CD4-positive, alpha-beta T cell treated with Interleukin-2 at 100 ng/mL for 4 hours (primary cell): ENCODE measurements at regions not wholly inside any gene's neighbourhood (a gene's known extent, or its start where the extent isn't known, plus 50 kb on each side); places are given as distances from the start of the nearest gene placed in this dataset.

Experiments
- DNase-seq: peaks from one replicate; pipeline ENCODE4 v3.0.0-alpha.2; 2020; ENCODE audit warnings: low spot score

DNA sequence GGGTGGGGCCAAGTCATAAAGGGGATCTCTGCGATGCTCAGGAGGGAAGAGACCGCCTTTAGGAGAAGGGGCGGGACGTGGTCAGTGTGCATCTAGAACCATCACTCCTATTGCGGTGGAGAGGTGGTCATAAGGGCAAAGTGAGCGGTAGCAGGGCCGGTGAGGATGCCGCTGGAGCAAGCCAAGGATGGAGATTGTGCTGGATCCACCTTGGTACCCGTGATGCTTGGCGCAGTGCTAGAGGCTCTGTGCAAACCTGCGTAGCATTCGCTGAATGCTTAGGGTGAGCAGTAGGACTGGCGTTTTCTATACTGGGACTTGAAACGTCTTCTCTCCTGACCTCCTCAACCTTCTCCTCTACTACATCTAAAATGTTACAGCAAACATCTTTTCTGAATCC, 294.2 kb downstream of the FGF9 start:
- no peak for DNase-seq

DNA sequence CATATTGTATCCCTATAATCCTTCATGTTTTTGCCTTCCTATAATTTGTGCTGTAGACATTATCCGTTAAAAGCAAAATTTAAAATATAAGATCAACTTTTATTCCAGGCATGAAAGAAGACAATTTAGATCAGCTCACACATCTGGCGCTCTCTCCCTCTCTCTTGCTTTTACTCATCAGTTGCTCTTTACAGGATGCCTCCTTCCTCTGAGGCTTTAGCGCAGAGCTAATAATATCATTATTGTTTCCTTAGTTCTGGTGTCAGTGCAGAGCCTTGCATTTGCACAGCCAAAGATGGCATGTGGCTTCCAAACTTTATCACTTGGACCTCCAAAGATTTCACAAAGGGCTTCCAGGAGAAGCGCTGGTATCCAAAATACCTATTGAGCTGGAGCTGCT, 295.1 kb downstream of the FGF9 start:
- DNase-seq, result no peak

DNA sequence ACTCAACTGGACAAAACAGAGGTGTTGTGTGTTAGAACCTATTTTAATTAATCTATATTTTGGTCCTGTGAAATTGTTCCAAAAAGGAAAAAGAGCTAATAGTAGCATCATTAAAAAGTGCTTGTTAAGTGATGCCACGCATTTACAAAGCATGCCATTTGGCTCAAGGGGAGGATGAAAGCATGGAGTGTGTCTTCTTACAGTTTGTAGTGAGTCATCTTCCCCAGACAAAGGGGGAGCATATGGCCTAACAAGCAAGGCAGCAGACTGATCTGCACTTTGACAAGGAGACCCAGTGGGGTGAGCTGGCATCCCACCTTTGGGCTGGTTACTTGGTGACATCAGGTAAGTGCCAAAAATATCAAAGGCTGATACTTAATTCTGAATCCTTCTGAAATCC, 297.0 kb downstream of the FGF9 start:
- no peak for DNase-seq

DNA sequence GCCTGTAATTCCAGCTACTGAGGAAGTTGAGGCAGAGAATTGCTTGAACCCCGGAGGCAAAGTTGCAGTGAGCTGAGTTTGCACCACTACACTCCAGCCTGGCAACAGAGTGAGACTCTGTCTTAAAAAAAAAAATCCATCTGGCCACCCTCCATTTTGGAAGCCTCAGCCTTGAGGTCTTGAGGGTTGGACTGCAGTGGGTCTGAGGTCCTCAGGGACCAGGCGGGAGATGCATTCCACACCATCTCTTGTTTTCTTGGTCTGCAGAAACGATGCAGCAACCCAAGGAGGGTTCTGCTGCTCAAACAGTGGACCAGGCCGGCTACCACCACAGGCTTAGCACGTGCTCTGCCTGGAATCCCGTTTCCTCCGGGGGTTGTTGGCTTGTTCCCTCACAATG, 299.3 kb downstream of the FGF9 start:
- no peak for DNase-seq

- no peak for DNase-seq
Observed at GRCh38 chr13:21970918-21971317, 300.0 kb downstream of the FGF9 start.

DNA sequence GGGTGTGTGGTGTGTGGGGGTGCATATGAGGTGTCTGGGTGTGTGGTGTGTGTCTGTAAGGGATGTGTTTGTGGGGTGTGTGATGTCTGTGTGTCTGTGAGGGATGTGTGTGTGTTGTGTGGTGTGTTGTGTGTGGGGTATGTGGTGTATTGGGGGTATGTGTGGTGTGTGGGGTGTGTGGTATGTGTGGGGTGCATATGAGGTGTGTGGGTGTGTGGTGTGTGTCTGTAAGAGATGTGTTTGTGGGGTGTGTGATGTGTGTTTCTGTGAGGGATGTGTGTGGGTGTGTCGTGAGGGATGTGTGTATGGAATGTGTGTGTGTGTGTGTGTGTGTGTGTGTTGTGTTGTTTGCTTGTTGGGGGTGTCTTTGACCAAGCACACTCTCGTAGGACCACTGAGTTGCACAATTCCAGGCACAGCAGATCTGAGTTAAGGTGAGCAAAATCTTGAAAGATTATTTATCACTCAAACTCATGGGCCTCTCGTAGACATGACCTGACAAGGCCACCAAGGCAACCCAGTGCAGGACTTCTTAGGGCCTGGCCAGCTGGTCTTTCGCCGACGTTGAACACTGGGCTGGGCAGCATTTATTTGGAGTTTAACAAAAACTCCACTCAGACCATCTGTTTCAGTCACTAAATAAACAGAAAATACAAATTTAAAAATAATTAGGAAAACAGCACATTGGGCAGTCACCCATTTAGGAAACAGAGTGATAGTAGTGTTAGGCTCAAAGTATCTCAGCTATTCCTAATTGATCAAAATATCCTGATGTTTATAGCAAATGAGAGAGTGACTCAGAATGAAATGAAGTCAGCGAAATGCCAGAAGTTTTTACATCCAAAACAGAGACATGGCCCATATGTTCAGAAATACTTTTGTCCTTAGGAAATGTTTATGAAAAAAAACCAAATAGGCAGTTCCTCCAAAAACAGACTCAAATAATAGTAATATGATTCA, 301.1 kb downstream of the FGF9 start:
- no peak for DNase-seq

DNA sequence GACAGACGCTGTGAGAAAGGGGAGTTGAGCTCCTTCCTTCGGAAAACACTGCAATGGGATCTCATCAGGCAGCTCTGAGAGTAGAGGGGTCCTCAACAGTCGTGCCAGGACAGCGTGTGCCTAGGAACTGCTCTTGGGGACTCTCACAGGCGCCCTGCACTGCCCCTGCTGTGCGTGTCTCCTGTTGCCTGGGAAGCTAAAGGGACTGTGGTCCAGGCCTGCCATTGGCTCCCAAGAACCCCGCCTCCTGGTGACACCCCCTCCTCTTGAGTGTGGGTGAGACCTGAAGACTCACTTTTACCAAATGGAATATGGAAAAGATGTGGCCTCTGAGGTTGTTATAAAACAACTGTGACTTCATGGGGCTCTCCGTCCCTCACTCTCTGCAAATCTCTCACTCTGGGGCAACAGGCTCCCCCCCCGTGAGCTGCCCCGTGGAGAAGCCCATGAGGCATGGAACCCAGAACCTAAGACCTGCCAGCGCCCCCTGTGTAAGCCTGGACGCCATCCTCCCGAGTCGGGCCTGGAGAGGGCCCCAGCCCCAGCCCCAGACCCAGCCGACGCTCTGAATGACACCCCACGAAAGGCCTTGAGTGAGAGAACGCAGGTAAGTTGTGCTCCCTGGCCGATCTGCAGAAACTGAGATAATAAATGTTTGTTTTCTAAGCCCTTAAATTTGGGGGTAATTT, 302.7 kb downstream of the FGF9 start:
- no peak for DNase-seq

GRCh38 chr13:21974741-21975140, 303.9 kb downstream of the FGF9 start:
- no peak for DNase-seq

- DNase-seq, result no peak
Observed at GRCh38 chr13:21976159-21976558, 305.3 kb downstream of the FGF9 start.

DNA sequence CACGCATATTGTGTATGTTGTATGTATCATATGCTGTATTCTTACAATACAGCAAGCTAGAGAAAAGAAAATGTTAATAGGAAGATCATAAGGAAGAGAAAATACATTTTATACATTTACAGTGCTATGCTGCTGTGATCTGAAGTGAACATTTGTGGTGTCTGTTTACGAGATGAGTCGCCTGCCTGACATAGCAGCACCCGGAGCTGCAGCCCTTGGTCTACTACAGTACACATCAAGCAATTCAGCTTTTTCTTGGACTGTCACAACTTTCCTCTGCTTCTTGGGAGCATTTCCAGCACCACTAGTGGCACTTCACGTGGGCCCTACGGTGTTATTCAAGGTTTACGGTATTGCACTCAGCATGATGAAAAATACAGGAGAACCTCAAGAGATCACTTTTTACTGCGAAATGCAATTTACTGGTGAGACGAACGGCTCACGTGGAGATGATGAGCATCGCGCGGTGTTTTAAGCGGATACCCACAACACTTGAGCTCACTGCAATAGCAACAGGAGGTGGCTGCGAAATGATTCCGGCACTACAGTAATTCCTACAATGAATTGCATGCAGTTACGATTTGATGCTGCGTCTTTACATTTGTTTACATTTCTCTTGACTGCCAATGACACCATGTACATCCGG, 308.4 kb downstream of the FGF9 start:
- DNase-seq, result no peak

DNA sequence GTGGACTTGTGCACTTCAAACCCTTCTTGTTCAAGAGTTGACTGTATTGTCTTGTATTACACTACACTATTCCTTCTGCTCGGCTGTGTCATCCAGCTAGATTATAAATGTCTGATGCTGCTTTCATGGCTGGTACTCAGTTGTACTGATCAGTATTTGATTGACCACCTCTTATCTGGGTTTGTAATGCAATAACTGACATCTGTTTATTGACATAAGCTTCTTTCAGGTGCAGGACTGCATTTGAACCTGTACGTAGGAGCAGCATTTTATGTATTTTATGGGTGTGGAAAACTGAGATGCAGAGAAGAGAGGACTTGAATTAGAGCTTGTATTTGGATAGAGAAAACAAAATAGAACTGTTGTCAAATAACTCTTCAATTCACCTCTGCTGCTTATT, 309.2 kb downstream of the FGF9 start:
- no peak for DNase-seq

DNA sequence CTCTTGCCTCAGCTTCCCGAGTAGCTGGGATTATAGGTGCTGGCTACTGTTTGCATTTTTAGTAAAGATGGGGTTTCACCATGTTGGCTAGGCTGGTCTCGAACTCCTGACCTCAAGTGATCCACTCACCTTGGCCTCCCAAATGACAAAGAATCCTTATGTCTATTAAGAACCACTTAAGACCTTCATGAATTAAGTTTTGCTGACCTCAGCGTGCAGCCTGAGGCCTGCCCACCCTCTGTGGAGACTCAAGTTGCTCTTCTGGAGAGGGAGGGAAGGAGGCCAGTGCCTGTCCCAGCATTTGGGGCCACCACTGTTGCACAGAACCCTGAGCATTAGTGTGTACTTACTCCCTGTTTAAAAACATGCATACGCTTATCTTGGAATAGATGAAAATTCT, 313.3 kb downstream of the FGF9 start:
- DNase-seq, result no peak

DNA sequence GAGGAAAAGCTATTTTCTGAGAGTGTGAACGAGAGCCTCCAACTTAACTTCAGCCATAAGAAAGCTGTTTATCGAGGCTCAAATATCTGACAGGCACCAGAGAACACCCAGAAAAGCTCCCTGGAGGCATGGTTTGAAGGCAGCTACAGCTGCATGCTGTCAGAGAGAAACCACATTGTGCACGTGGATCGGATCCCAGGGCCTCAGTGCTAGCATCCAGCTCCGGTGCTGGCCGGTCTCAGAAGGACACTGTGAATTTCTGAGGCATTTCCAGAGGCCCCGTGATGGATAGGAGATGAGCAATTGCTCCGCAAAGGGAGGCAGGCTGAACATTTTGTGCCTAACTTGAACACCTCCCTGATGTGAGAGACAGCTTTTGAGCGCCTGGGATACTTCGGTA, 315.7 kb downstream of the FGF9 start:
- no peak for DNase-seq

- DNase-seq, result no peak
Observed at GRCh38 chr13:21987793-21988192, 316.9 kb downstream of the FGF9 start.

DNA sequence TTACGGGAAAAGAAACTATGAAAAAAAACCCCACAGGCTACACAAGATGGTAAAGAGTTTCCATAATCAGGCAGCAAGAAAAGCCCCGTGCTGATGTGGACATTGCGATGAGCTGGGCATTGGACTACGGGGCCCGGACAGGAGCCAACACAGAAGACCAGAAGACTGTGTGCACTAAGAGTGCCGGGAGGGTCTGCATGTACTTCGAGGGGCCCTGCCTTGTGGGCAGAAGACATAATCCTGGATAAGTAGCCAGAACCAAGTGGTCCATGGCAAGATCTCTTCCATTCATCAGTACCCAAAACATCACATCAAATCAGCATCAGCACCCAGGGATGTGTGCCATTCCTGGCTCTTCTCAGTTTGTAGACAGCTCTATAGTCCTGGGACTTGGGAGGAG, 317.8 kb downstream of the FGF9 start:
- no peak for DNase-seq

DNA sequence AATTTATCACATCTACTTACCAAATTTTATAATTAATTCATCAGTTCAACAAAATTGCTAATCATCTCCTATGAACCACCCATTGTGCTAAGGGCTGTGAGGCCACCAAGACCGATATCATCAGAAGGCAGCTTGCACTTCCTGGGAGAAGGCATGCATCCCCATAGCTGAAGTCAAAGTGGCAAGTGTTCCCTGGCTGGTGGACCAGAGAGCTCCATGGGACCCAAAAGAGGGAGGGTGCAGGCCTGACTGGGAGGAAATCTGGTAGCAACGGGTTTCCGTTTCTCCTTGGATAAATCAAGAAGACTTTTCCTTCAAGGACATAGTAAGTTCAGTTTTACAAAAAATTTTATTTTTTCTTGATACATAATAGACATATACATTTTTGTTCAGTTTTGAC, 325.2 kb downstream of the FGF9 start:
- DNase-seq, result no peak

DNA sequence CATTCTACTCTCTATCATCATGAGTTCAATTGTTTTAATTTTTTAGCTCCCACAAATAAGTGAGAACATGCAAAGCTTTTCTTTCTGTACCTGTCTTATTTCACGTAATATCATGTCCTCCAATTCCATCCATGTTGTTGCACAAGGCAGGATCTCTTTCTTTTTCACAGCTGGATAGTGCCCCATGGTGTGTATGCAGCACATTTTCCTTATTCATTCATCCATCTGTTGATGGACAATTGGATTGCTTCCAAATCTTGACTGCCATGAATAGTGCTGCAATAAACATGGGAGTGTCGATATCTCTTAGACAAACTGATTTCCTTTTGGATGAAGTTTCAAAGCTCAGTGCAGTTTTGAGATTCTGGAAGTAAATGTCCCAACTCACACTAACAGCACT, 326.9 kb downstream of the FGF9 start:
- no peak for DNase-seq

DNA sequence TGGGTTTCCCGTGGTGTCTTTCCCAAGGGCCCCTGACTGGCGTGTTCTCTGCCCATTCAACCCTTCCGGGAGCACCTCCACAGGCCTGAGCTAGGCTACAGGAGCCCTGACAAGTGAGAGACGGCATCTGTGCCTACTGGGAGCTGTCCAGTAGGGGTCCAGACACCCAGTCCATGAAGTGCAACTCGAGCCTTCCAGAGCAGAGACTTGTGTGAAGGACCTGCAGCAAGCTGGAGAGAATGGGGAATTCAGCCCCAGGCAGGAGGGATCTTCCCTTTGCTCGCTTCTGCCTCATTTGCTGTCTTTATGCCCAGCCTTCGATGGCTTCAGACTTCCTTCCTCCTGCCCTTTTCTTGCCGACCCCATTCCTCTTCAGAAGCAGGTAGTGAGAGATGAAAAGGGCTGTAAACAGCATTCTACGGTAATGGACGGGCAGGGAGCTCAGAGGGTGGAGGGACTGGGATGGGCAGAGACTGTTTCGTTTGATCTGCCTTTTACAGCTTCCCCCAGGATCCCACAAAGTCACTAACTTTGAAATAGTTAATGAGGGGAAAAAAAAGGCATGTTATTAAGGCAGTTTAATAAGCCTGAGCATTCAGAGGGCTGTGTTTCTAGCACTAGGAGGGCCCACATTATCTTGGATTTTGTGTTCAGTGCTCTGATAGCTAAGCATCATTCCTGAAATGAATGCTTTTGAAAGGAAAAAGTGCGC, 327.6 kb downstream of the FGF9 start:
- no peak for DNase-seq

DNA sequence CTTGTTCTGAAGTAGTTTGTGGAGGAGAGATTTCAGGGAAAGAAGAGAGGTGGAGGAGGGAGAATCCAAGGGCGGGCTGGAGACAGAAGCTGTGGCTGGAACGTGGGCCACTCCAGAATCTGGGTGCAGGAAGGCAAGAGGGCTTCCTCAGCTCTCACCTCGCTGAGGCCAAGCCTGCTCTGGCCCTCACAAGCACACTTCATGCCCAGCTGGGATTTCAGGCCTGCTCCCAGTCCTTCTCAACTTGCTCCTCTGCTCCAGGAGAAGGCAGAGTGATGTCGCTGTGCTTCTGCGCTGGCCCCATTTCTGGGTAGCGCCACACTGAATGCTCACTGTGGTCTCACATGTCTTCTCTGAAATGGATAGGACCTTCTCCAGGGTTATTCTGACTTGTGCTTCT, 328.8 kb downstream of the FGF9 start:
- DNase-seq, result no peak

- DNase-seq, result no peak
Observed at GRCh38 chr13:22000191-22000590, 329.3 kb downstream of the FGF9 start.

DNA sequence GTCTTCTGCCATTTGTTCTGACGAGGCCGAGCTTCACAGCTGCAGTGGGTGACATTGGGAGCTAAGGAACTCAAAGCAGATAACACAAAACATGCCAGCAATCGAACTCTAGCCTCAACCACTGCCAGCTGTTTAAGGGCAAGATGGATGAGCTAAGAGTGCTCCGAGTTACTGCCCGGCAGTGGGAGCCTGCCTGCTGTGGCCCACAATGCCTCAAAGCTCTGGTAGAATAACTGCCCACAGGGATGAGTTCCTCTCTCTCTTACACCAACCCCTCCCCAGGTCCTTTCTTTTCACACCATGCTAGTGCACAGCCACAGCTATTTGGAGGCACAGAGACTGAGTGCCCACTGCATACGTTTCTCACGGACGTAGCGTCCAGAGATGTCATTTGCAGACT, 330.5 kb downstream of the FGF9 start:
- no peak for DNase-seq

DNA sequence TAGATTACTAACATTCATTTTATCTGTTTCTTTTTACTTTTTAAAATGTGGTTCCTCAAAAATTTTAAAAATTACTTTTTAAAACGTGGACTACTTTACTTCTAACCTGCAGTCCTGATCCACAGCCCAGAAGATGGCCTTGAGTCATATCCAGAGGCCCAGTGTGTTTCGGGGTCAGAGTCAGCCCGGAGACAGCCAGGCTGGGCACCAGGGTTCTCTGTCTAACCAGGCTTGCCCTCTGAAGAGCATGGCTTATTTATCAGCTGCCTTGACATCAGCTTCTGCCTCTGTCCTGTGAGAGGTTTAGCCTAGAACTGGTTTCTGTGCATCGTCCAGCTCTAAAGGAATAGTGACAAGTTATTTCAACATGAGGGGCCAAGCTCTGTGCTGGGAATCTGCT, 332.0 kb downstream of the FGF9 start:
- DNase-seq, result no peak
